HG03558 (cell line): ENCODE measurements at regions not wholly inside any gene's neighbourhood (a gene's known extent, or its start where the extent isn't known, plus 50 kb on each side); places are given as distances from the start of the nearest gene placed in this dataset.

Experiments
- ATAC-seq: cut with Tn5 transposase; IDR thresholded peaks from one replicate; pipeline ENCODE4 v1.9.1; 2021; ENCODE audit warnings: moderate number of reproducible peaks; ENCODE audit not compliant: unreplicated experiment; ENCODE audit errors: extremely low read depth

GRCh38 chr1:96306809-96307560 lies 414.6 kb upstream of the PTBP2 start:
- ATAC-seq, result no peak

GRCh38 chr1:96308314-96308713 lies 413.3 kb upstream of the PTBP2 start:
- no peak for ATAC-seq

- no peak for ATAC-seq
Measured at GRCh38 chr1:96309783-96310182, 411.8 kb upstream of the PTBP2 start.

- no peak for ATAC-seq
Measured at GRCh38 chr1:96313216-96313615, 408.4 kb upstream of the PTBP2 start.

GRCh38 chr1:96329121-96329520 lies 392.5 kb upstream of the PTBP2 start:
- no peak for ATAC-seq

GRCh38 chr1:96331596-96331995 lies 390.0 kb upstream of the PTBP2 start:
- ATAC-seq, result no peak

- ATAC-seq, result no peak
Measured at GRCh38 chr1:96333522-96334235, 387.9 kb upstream of the PTBP2 start.

- ATAC-seq, result no peak
Measured at GRCh38 chr1:96334236-96334557, 387.4 kb upstream of the PTBP2 start.

- ATAC-seq, result no peak
Measured at GRCh38 chr1:96338622-96339021, 383.0 kb upstream of the PTBP2 start.

GRCh38 chr1:96340686-96341085 lies 380.9 kb upstream of the PTBP2 start:
- no peak for ATAC-seq

- ATAC-seq, result no peak
Measured at GRCh38 chr1:96346719-96347118, 374.9 kb upstream of the PTBP2 start.

- no peak for ATAC-seq
Measured at GRCh38 chr1:96349896-96350295, 371.7 kb upstream of the PTBP2 start.

- no peak for ATAC-seq
Measured at GRCh38 chr1:96352733-96353132, 368.9 kb upstream of the PTBP2 start.

- ATAC-seq, result no peak
Measured at GRCh38 chr1:96355521-96355920, 366.1 kb upstream of the PTBP2 start.

GRCh38 chr1:96355961-96356360 lies 365.6 kb upstream of the PTBP2 start:
- ATAC-seq, result no peak

- no peak for ATAC-seq
Measured at GRCh38 chr1:96357141-96357765, 364.3 kb upstream of the PTBP2 start.

- ATAC-seq, result no peak
Measured at GRCh38 chr1:96358057-96358456, 363.5 kb upstream of the PTBP2 start.

GRCh38 chr1:96360036-96360795 lies 361.4 kb upstream of the PTBP2 start:
- ATAC-seq, result no peak

- no peak for ATAC-seq
Measured at GRCh38 chr1:96361271-96361856, 360.2 kb upstream of the PTBP2 start.

GRCh38 chr1:96361961-96362360 lies 359.6 kb upstream of the PTBP2 start:
- ATAC-seq, result no peak
